DMS 273 treated with DMSO at 0.1 percent for 48 hours (cell line): ENCODE measurements at regions not wholly inside any gene's neighbourhood (a gene's known extent, or its start where the extent isn't known, plus 50 kb on each side); places are given as distances from the start of the nearest gene placed in this dataset.

ENCODE experiments used
- DNase-seq: peaks from one replicate; lab custom pipeline; 2025; lab: John Stamatoyannopoulos, UW

GRCh38 chr15:93479715-93480114, 390.7 kb upstream of the RGMA start:
- no peak for DNase-seq

DNA sequence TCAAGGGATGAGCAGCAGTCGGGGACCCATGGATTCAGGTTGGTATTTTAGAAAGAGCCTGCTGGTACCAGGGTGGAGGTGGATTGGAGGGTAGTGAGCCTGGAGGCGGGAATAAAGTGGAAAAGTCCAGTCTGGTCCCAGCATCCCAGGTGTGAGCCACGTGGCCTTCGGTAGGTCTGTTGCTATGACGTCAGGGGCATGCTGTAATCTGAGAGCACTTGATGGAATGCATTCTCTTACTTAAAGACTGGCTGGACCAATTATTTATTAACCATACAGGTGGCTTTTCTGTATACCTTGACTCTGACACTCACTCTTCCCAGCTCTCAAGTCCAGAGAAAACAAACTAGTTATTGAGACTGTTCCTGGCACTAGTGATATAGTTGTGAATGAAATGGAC, 389.9 kb upstream of the RGMA start:
- DNase-seq: no peak

DNA sequence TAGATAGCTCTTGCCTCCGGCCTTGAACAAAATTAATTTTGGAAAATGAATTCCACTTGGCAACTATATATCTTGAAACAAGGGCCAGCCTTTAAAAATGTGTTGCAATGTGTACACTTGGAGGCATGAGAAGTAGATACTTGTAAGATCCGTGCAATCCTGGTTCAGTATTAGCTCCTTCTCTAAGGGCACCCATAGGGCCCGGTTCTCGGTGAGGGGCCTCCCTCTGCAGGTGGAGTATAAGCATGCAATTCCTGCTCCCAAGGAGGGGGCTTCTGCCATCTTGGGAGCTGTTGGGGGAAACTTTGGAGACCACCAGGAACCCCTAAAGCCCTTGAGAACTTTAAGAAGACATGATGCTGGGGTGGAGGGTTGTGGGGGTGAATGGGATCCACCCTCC, 388.7 kb upstream of the RGMA start:
- DNase-seq: no peak

GRCh38 chr15:93477188-93477587, 388.2 kb upstream of the RGMA start:
- DNase-seq: no peak

DNA sequence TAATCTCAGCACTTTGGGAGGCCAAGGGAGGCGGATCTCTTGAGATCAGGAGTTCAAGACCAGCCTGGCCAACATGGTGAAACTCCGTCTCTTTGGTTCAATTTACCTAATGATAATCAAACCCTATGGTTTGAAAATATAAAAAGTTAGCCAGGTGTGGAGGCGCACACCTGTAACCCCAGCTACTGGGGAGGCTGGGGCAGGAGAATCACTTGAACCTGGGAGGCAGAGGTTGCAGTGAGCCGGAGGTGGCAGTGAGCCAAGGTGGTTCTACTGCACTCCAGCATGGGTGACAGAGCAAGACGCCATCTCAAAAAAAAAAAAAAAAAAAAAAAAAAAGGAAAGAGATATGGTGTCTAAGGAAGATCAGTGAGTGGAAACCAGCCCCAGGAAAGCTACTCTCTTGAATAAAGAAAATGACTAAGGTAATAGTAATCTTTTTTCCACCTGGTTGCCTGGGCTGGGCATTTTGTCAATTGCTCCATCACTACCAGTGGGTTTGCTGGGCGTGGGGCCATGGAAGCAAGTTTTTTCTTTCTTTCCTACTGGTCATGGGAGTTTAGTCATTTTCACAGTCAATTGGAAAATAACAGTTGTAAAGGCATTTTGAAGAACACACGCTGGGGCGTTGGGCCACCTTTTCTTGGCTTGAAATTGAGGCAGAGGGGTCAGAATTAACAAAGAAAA, 387.6 kb upstream of the RGMA start:
- no peak for DNase-seq

DNA sequence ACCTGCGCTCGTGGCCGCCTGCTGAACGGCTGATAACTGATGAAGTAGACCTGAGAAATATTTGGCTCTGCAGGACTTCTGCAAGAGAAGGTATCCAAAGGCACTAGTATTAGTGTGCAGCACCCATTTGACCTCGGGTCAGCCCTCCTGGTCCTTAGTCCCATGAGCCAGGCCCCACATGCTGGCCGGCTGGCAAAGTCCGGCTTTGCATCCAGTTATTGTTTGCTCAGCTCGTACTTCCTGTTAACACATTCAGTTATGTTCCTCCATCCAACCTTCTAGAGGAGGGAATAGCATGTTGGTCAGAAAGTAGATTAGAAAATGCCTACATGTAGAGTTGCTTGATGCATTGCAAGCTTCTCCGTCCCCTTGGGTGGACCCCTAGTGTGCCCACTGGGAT, 385.7 kb upstream of the RGMA start:
- no peak for DNase-seq

DNA sequence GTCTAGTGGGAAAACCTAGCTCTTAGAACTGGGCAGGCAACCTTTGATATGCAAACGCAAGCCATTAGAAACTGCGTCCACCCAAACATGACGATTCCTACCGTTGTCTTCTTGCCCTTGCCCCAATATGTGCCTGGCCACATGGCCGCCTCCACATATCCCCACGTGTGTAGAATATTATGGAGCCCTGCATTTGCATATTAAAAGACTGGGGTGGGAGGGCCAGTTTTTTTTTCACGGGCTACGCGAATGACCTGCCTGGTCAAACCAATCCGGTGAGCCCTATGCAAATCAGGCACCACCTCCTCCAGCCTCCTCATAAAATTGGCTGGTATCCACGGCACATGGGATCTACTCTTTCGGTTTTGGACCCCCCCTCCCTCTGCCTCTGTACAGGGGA, 381.0 kb upstream of the RGMA start:
- no peak for DNase-seq

DNA sequence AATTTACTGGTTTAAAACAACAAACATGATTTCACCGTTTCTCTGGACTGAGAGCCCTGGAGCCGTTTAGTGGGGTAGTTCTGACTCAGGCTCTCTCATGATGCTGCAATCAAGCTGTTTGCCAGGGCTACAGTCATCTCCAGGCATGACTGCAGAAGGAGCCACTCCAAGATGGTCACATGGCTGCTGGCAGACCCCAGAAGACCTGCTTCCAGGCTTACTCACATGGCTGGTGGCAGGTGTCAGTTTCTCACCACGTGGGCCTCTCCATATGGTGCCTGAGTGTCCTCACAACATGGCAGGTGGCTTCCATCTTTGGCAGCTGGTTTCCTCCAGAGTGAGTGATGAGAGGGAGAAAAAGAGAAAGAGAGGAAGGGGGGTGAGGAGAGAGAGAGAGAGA, 378.3 kb upstream of the RGMA start:
- peak; percentile 75 for DNase-seq

GRCh38 chr15:93466380-93466779, 377.4 kb upstream of the RGMA start:
- no peak for DNase-seq

GRCh38 chr15:93462690-93463089, 373.7 kb upstream of the RGMA start:
- DNase-seq: no peak

GRCh38 chr15:93460717-93461116, 371.7 kb upstream of the RGMA start:
- DNase-seq: no peak

DNA sequence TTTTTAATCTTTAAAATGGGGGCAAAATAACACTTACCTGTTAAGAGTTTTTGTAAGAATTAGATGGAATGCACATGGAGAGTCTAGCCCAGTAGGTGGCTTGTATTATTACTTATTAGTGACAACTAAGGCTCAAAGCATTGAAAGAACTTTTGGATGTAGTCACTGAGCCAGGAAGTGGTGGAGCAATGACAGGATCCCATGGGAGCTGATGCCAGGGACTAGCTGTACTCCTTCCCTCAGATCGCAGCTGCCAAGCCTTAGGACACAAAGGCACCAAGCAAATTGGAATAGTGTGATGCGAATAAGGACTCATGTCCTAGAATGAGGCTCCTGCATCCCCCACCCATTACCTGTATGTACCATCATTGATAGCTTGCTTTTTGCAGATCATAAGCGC, 370.4 kb upstream of the RGMA start:
- DNase-seq: no peak

DNA sequence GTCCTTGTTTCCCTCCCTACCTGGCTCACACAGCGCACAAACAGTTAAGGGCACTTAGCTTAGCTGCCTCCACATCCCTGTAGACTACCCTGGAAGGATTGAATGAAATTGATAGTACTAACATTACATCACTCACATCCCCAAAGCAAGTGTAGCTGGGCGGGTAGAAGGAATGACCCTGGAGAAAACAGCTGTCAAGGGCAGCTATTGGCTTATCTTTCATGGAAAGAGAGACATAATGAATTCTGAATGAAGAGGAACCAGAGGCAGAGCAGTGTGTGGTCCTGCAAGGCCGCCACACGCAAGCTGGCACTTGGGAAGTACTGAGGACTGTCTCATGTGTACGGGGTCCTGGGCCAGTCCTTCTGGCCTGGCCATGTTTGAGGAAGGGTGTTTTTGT, 369.6 kb upstream of the RGMA start:
- DNase-seq: no peak

DNA sequence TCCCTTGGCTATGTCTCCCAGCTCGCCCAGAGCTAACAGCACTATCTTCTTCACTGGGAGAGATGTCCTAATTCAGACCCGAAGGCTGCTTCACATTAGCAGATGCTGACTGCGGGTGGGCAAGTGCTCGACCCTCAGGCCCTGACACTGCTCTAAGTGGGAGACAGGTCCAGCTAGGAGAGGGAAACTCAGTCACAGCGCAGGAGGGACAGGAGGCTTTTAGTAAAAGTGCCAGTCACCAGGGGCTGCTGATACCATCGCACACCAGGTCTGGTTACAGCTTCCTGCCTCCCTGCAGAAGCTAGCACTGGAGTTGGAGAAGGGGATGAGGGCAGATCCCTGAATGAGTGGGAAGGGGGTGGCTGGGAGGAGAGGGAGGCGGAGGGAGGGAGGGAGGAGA, 365.8 kb upstream of the RGMA start:
- no peak for DNase-seq

- DNase-seq: no peak
These were observed 363.7 kb upstream of the RGMA start for GRCh38 chr15:93452537-93453211.

- no peak for DNase-seq
These were observed 362.8 kb upstream of the RGMA start for GRCh38 chr15:93451822-93452221.

DNA sequence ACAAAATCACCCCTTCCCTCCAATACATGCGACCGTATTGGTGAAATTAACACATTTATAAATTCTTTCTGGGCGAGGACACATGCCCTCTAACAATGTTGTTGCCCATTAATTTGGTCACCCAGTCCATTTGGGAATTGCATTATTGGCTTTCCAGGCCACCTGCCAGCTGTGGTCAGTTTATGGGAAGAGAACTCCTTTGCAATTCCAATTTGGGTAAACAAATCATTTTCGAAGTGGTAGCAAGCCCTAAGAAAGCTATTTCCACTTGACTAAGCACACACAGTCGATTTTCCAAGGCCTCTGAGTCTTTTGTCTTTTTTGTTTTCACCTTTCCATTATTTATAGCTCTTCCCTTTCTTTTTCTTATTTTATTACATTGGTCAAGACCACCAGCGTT, 362.3 kb upstream of the RGMA start:
- DNase-seq: no peak

DNA sequence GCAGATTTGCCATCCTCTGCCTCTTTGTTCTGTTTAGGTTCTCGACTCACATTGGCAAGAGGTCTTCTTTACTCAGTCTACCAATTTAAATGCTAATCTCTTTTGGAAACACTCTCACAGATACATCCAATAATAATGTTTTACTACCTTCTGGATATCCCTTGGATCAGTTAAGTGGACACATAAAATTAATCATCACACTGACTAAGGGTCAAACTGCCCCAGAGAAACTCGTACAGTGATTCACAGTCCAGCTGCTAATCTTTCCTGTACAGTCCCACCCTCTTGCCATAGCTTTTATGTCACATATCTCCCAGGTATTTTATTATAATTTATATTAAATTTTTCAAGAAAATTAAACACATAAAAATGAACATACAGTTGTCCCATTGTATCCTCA, 360.8 kb upstream of the RGMA start:
- DNase-seq: no peak

GRCh38 chr15:93438310-93438709, 349.3 kb upstream of the RGMA start:
- DNase-seq: no peak

DNA sequence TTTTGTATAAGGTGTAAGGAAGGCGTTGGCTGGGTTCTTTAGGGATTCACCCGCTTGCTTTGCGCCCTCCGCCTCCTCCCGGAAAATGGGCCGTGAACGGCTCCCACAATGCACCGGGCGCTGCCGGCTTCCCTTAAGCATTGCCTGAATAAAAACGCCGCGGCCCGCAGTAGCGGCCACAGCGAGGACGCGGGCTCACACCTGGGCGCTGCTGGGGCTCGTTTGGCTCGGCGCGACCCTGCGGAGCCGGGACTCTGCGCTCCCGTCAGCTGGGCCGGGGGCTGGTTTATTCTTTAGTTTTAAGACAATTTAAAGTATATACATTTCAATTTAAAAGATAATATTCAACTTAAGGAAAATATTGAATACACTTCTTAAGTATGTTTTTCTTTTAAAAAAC, 343.5 kb upstream of the RGMA start:
- no peak for DNase-seq

DNA sequence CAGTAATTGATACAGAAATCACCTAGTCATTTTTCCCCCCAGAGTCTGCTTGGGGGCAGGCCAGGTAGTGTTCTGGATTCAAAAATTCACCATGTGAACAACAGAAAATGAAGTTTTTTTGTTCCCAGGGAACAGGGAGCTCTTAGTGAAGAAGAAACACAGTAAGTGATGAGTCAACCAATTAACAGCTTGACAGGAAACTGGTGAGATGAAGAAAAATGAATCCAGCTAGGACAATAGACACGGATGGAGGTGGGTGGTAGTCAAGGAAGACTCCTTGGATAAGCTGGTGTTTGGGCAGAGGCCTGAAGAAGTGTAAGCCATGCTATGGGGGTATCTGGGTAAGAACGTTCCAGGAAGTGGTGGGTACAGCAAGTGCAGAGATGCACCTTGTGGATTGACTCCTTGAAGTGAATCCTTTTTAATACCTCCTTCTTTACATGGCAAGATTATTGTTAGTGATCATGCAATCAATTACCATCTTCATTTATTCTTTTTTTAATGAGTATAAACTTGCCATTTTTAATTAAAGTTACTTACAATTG, 339.9 kb upstream of the RGMA start:
- no peak for DNase-seq

GRCh38 chr15:93428150-93428549, 339.1 kb upstream of the RGMA start:
- DNase-seq: no peak

- DNase-seq: no peak
These were observed 335.1 kb upstream of the RGMA start for GRCh38 chr15:93424131-93424530.

GRCh38 chr15:93422476-93422875, 333.5 kb upstream of the RGMA start:
- no peak for DNase-seq
